HEK293T (cell line): ENCODE measurements at regions not wholly inside any gene's neighbourhood (a gene's known extent, or its start where the extent isn't known, plus 50 kb on each side); places are given as distances from the start of the nearest gene placed in this dataset.

Experiments
- ARNT ChIP-seq: fragments of 450-650 bp; IDR thresholded peaks from 2 replicates; pipeline ENCODE4 v1.6.1; 2017; ENCODE audit warnings: mild to moderate bottlenecking
- BHLHE40 ChIP-seq: fragments of 450-650 bp; IDR thresholded peaks from 2 replicates; pipeline ENCODE4 v1.6.1; 2016; ENCODE audit warnings: mild to moderate bottlenecking, moderate library complexity, borderline replicate concordance
- CTBP1 ChIP-seq: fragments of 450-650 bp; IDR thresholded peaks from 2 replicates; pipeline ENCODE4 v1.6.1; 2016; ENCODE audit warnings: borderline replicate concordance
- ELF4 ChIP-seq: fragments of 450-650 bp; IDR thresholded peaks from 2 replicates; pipeline ENCODE4 v1.6.1; 2017; ENCODE audit warnings: antibody characterized with exemption
- FOXA1 ChIP-seq: fragments of 450-650 bp; IDR thresholded peaks from 2 replicates; pipeline ENCODE4 v1.6.1; 2016; ENCODE audit warnings: mild to moderate bottlenecking
- FOXM1 ChIP-seq: fragments of 450-650 bp; IDR thresholded peaks from 2 replicates; pipeline ENCODE4 v1.6.1; 2017; ENCODE audit warnings: mild to moderate bottlenecking, borderline replicate concordance
- HDGF ChIP-seq: fragments of 450-650 bp; IDR thresholded peaks from 2 replicates; pipeline ENCODE4 v1.6.1; 2017; ENCODE audit warnings: antibody characterized with exemption, borderline replicate concordance
- L3MBTL2 ChIP-seq: fragments of 450-650 bp; conservative IDR thresholded peaks from 2 replicates; pipeline ENCODE4 v1.6.1; 2016; ENCODE audit warnings: mild to moderate bottlenecking
- NFRKB ChIP-seq: fragments of 450-650 bp; IDR thresholded peaks from 2 replicates; pipeline ENCODE4 v1.6.1; 2016; ENCODE audit warnings: mild to moderate bottlenecking, moderate library complexity
- PKNOX1 ChIP-seq: fragments of 450-650 bp; IDR thresholded peaks from 2 replicates; pipeline ENCODE4 v1.6.1; 2016
- SP1 ChIP-seq: fragments of 450-650 bp; IDR thresholded peaks from 2 replicates; pipeline ENCODE4 v1.6.1; 2017
- SUZ12 ChIP-seq: fragments of 450-650 bp; IDR thresholded peaks from 2 replicates; pipeline ENCODE4 v1.6.1; 2016; ENCODE audit warnings: mild to moderate bottlenecking
- TARDBP ChIP-seq: fragments of 450-650 bp; IDR thresholded peaks from 2 replicates; pipeline ENCODE4 v1.6.1; 2016

- TF ChIP-seq CTBP1 (no peak), NFRKB (no peak), SP1 (no peak), FOXM1 (no peak), BHLHE40 (no peak), L3MBTL2 (no peak), HDGF (no peak), SUZ12 (no peak), ELF4 (no peak), ARNT (no peak), PKNOX1 (no peak), TARDBP (no peak), FOXA1 (no peak)
Observed at GRCh38 chr9:38235244-38235643, 157.3 kb upstream of the ALDH1B1 start.
